Cardiac fibroblast (primary cell): ENCODE measurements at regions not wholly inside any gene's neighbourhood (a gene's known extent, or its start where the extent isn't known, plus 50 kb on each side); places are given as distances from the start of the nearest gene placed in this dataset.

Source experiments
- DNase-seq, 2 donors: peaks; one replicate each; pipeline versions ENCODE4 v3.0.0 to v3.0.0-alpha.2; 2010; ENCODE audit warnings: low read depth in 2 of 2
- H3K4me3 ChIP-seq, 2 donors: replicated peaks in 1 of 2; 1 replicate in 1 of 2; 2 replicates in 1 of 2; pipeline ENCODE4 v1.5.1; 2011; ENCODE audit warnings: low read depth in 2 of 2, low read length in 2 of 2, mild to moderate bottlenecking in 2 of 2, moderate library complexity in 1 of 2
- TF ChIP-seq, protein P1 (sequence below): IDR thresholded peaks from one replicate; pipeline ENCODE4 v1.5.1; 2011; ENCODE audit warnings: low read depth, mild to moderate bottlenecking, low read length, inconsistent platforms

- TF ChIP-seq, protein P1, sequence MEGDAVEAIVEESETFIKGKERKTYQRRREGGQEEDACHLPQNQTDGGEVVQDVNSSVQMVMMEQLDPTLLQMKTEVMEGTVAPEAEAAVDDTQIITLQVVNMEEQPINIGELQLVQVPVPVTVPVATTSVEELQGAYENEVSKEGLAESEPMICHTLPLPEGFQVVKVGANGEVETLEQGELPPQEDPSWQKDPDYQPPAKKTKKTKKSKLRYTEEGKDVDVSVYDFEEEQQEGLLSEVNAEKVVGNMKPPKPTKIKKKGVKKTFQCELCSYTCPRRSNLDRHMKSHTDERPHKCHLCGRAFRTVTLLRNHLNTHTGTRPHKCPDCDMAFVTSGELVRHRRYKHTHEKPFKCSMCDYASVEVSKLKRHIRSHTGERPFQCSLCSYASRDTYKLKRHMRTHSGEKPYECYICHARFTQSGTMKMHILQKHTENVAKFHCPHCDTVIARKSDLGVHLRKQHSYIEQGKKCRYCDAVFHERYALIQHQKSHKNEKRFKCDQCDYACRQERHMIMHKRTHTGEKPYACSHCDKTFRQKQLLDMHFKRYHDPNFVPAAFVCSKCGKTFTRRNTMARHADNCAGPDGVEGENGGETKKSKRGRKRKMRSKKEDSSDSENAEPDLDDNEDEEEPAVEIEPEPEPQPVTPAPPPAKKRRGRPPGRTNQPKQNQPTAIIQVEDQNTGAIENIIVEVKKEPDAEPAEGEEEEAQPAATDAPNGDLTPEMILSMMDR = no peak
- DNase-seq = no peak
- H3K4me3 ChIP-seq = no peak overlapping the region
Measured at GRCh38 chr5:145557345-145557744, 277.8 kb downstream of the PRELID2 start.

DNA sequence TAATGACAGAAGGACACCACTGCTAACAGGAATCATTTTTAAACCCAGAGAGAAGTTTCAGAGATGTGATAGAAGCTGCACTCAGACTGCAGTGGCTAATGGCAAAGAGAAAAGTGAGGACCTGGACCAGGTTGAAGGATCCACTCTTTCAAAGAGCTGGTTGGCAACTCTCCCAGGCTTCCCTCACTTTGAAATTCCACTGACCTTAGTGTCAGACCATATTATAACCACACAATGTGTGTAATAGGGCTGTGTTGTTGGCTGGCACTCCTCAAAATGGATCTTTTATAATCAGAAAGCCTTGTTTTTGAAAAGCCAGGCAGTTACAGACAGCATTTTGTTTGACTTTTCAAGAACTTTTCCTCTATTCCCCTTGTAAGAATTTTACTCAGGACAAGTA is 280.7 kb downstream of the PRELID2 start:
- peak; percentile 14 to 74 for DNase-seq
- TF ChIP-seq, protein P1 = no peak

GRCh38 chr5:145553177-145553576 is 282.0 kb downstream of the PRELID2 start:
- DNase-seq = no peak

More for the DNA sequence above, 280.7 kb downstream of the PRELID2 start:
- no peak overlapping the region for H3K4me3 ChIP-seq

DNA sequence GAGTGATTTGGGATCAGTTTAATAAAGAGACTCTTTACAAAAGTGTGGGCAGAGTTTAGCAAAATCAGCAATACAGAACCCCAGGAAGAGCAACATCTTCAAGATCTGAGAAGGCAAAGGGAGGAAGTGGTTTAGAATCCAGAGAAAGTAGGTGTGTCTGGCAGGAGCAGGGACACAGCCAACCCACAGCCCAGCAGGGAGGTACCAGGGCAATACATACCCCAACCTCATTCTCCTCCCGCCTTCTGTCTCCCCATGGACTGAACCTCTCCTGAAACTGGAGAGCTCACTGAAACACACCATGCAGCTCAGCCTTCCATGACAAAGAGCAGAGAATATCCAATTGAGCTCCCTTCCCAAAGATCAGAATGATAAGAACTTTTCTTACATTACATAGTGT is 283.4 kb downstream of the PRELID2 start:
- no peak overlapping the region for H3K4me3 ChIP-seq
- TF ChIP-seq, protein P1 = no peak
- no peak for DNase-seq

More at GRCh38 chr5:145553177-145553576, 282.0 kb downstream of the PRELID2 start:
- no peak overlapping the region for H3K4me3 ChIP-seq
- TF ChIP-seq, protein P1 = no peak

DNA sequence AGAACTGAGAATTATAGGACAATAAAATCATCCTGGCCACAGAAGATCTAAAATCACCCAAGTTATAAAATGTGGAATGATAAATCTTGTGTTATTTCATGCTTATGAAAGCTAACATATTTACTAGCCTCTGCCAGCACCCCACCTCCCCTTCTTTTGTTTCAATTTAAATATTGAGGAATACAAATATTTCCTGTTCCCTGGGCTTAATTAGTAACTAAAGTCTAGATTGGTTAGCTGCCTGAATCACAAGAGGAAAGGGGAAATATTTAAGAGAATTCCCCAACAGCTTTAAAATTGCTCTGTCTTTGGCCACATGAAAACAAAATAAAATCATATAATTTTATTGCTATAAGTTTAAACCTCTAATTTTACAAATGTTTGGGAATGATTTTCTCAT is 287.0 kb downstream of the PRELID2 start:
- DNase-seq = no peak
- TF ChIP-seq, protein P1 = no peak
- H3K4me3 ChIP-seq = no peak overlapping the region

DNA sequence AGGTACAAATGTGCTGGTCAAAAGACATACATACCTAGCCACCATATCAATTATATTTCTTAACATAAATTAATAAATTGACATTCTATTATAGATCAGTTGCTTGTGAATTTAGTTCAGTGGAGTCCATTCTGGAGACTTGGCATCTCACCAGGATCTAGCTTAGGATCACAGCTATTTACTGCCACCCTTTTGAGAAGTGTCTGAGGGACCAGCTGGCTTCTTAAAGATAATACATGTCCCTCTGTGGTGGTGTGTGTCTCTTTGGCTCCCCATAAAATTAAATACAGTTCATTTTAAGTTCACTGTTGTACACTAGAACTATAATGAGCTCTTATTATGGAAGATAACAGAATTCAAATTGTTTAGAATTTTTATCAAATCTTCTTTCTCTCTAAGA is 290.7 kb downstream of the PRELID2 start:
- no peak for DNase-seq
- no peak overlapping the region for H3K4me3 ChIP-seq
- TF ChIP-seq, protein P1 = no peak

GRCh38 chr5:145543968-145544367 is 291.2 kb downstream of the PRELID2 start:
- H3K4me3 ChIP-seq = no peak overlapping the region
- no peak for DNase-seq
- TF ChIP-seq, protein P1 = no peak
